SKM-1 treated with dmso at 0.1 percent for 144 hours (cell line): ENCODE measurements at regions not wholly inside any gene's neighbourhood (a gene's known extent, or its start where the extent isn't known, plus 50 kb on each side); places are given as distances from the start of the nearest gene placed in this dataset.

Experiments
- DNase-seq: peaks from one replicate; lab custom pipeline; 2025; ENCODE audit not compliant: unreplicated experiment; lab: John Stamatoyannopoulos, UW

DNA sequence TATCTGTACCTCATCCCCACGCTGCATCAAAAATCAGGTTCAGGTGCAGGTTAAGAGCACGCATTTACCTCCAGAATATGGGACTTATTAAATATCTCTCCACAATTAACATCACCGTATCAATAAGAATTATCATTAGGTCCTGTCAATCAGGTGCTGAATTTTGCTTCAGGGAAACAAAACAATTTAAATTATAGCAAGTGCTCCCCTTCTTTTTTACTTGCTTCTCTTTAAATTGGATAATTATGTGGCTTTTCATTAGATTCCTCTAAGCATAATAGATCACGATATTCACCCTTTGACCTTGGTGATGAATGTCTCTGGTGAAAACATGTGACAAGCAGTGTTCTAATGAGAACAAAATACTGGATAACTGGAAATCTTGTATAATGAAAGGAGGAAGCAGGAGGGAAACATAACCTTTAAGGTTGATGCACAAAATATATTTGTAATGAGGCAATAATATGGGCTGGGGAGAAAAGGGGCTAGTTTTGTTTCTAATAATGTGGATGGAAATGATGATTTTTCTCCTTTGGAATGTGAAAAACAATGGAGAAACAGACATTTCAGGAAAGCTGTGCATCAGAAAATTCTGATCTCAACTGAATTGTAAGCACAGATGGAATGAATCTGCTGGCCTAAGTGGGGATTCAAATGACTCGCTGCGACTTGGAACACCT lies 166.9 kb downstream of the SNX10 start:
- DNase-seq = no peak

- no peak for DNase-seq
Observed at GRCh38 chr7:26459540-26460193, 168.0 kb downstream of the SNX10 start.

DNA sequence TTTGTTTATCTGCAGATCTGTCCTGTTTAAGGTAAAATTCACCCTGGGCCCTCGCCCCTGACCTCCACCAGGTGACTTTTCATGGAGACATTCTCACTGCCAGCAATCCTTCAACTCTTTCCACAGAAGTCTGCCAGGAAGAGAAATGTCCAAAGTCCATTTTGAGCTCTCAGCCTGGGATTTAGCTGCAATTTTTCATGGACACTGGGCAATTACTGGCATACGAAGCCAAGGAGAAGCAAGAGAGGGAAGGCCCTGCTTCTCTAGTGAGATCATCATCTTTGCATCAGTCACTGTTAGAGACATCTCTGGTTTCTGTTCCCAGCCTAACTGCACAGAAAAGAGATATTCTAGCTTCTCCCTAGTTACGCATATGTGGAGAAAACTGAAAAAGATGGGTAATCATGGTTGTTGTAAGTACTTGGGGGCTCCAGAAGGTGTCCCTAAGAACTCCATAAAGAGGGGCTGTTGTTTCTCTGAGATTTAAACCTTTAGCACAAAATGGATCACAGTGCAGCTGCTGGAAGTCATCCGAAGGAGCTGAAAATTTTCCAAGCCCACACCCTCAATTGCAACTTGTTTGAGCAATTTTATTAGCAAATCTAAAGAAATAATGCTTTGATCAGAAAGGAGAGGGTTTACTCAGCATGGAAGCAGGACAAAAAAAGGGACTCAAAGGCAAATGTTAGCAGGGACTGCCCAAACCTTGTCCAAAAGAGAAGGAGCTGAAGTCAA lies 168.9 kb downstream of the SNX10 start:
- DNase-seq = no peak

DNA sequence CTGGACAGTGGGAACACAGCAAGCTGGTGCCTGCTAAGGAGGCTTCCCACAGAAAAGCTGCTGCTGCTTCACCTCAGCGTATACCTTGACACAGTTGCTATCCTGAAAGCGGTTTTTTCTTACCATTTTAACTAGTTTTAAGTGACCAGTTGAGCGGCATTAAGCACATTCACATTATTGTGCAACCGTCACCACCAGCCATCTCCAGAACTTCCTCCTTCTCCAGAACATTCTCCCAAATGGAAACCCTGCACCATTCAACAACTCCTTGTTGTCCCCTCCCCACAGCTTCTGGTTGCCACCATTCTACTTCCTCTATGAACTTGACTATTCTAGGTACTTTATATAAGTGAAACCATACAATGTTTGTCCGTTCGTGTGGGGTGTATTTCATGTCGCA lies 169.9 kb downstream of the SNX10 start:
- peak; percentile 8 for DNase-seq

DNA sequence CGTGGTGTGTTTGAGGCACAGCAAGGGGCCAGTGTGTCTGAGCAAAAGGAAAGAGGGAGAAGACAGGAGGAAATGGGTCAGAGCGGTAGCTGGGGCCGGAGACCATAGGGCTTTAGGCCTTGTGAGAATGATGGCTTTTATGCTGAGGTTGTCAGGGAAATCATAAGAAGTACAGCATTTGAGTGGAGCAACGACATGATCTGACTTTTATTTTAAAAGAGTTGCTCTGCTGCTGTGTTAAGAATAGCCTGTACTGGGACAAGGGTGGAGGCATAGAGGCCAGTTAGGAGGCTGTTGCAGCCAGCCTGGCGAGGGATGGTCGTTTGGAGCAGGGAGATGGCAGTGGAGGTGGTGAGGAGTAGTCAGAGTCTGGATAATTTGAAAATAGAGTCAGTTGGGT lies 174.3 kb downstream of the SNX10 start:
- DNase-seq = no peak

DNA sequence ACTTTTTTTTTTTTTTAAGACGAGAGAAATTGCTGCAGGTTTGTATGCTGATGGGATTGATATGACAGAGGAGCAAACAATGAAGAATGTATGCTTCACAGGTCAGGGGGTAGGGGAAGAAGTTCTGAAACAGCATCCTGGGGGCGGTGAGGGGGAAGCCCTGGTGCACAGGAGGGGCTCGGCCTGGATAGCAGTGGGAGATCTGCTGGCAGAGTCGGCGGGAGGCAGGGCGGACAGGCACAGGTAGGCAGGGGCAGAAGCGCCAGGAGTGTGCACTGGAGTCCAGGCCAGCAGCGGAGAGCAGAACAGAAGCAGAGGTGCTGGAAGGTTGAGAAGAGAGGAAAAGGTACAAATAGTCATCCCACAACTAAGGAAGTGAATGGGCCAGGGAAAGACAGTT lies 175.4 kb downstream of the SNX10 start:
- DNase-seq = no peak

DNA sequence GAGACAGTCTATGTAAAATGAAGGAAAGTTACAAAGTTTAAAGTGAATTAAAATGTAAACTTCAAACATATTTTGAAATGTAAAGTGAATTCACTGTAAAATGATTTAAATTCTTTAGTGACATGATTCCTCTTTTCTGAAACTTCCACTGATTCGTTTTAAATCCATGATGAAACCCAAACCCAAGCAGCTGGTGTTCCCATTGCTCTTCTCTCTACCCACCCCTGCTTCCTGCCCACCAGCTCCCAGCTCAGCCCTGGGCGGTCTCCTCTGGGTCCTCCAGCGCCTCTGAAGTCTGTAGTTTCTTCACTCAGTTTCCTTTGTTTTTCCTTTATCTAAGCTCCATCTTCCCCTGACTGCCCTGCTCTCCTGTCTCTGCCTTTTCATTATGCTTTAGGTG lies 175.9 kb downstream of the SNX10 start:
- no peak for DNase-seq

DNA sequence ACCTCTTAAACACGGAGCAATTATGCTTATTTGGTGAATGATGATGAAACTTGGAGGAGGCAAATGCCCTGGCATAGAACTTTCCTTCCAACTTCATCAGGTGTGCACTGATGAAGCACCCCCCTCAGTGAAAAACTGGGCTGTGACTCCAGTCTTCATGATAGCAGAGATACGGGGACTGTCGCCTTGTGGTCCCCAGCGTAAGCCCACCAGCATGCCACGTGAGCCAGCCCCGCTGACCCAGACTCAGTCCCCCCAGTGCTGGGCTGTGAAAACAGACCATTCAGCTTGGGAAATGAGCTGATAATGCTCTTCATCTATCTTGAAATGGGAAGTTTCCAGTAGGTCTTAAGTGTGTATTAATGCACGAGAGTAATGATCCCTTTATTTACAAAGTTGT lies 177.0 kb downstream of the SNX10 start:
- no peak for DNase-seq

DNA sequence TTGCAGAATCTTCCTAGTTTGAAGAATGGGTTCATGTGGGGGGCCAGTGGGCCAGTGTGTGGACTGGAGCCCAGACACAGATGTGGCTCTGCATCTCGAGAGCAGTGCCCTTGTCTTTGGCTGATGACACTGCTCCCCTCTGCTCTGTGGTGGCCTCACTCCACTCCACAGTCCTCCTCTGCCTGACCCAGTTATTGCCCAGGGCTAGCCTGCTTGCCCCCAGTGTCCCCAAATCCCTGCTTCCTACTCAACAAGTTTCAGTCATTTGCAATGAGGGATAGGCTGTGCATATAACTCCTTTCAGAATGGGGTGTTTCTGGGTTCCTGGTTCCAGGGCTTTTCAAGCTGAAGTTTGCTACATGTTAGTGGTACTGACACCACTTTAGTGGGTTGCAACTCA lies 177.5 kb downstream of the SNX10 start:
- no peak for DNase-seq

GRCh38 chr7:26470691-26471090 lies 179.0 kb downstream of the SNX10 start:
- no peak for DNase-seq

- no peak for DNase-seq
Observed at GRCh38 chr7:26471306-26472075, 179.8 kb downstream of the SNX10 start.

GRCh38 chr7:26472971-26473370 lies 181.3 kb downstream of the SNX10 start:
- no peak for DNase-seq

- no peak for DNase-seq
Observed at GRCh38 chr7:26476271-26476670, 184.6 kb downstream of the SNX10 start.

- no peak for DNase-seq
Observed at GRCh38 chr7:26477381-26477990, 185.8 kb downstream of the SNX10 start.

DNA sequence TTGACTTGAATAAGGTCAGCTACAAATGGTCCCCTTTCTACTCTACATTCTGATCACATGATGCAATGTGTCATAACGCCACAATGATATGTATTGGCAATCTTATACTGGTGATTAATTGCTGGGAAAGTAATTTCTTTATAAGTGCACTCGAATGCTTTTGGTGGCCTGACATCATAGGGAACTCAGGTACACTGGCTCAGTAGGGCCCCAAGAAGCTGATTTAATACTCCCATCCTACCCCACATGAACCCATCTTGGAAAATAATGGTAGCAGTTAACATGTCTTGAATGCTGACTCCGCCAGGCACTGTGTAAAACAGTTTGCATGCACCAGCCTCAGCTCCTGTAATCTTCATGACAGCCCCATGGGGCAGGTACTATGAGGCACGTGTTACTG lies 186.9 kb downstream of the SNX10 start:
- no peak for DNase-seq

DNA sequence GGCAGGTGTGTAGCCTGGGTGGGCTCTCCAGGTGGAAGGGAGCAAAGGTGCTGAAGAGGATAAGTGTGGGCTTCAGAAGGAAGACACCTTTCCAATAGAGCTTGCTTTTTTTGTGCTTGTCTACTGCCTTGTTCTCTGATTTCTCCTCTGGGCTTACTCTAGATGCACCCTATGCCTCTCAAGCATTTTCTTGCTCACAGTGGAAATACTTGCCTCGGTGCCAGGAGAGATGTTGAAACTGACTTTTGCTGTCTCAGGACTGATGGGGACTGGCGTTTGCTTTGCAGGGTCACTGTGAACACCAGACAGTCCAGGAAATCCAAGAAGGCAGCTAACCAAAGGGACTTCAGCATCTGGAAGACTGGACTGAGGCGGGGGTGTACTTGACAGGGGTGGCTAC lies 187.9 kb downstream of the SNX10 start:
- DNase-seq = no peak

DNA sequence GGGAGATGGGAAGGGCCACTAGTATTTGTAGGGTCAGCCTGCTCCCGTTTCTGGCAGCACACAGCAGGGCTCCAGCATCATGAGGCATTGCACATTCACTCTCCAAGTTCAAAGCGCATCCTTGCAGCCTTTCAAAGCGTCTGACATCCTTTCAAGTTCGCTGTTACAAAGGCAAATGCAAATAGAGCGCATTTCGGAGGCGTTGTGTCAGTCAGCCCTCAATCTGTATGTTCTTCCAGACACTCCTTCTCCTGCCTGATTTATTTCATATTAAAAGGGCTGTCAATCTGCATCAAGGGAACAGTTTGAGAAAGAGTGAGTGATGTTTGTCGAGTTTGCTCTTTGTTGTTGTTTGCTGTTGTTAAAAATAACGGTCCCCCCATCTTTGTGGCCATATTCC lies 188.5 kb downstream of the SNX10 start:
- DNase-seq = no peak

DNA sequence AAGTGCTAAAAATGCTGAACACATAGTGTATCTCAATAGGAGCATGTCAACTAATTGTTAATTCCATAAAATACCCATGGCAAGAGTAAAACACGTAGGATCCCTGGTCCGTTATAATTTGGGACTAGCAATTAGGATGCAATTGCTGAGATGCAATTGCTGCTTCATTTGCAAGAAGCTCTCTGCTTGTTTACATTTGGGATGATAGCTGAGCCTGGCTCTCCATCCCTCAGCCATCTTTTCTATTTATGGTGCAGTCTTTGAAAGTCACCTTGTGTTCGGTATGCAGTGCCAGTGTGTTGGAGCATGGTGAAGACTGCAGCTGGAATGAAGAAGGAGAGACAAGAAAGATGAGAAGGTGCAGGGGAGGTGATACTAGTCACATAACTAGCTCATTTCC lies 191.3 kb downstream of the SNX10 start:
- no peak for DNase-seq

DNA sequence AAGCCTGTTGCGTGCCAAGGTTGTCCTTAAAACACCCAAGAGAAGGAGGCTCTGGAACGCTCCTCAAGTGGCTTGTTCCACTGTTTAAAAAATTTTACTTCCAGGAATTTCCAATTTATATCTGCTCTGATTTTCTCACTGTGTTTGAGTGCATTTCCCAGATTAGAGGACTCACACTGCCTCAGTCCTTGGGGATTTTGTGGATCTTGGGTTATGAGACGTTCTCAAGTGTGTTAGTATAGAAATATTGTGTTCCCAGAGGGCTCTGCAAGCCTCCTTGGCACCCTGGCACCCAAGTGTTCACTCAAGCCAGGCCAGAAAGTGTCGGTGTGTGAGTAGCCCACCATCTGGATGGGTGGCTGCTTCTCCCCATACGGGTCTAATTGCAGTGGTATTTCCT lies 192.2 kb downstream of the SNX10 start:
- DNase-seq = no peak

- DNase-seq = no peak
Observed at GRCh38 chr7:26485367-26485934, 193.8 kb downstream of the SNX10 start.

- no peak for DNase-seq
Observed at GRCh38 chr7:26486153-26486552, 194.5 kb downstream of the SNX10 start.
